Fibroblast of lung (primary cell): ENCODE measurements at regions not wholly inside any gene's neighbourhood (a gene's known extent, or its start where the extent isn't known, plus 50 kb on each side); places are given as distances from the start of the nearest gene placed in this dataset.

ENCODE experiments used
- EZH2 ChIP-seq: IDR thresholded peaks from 2 replicates; pipeline ENCODE4 v1.5.1; 2012; ENCODE audit warnings: low read length, control low read depth, mild to moderate bottlenecking; ENCODE audit errors: missing control alignments
- TF ChIP-seq, protein P1 (sequence below), 2 donors: IDR thresholded peaks in 1 of 2; conservative IDR thresholded peaks in 1 of 2; 1 replicate in 1 of 2; 2 replicates in 1 of 2; pipeline ENCODE4 v1.5.1; 2011 to 2012; ENCODE audit warnings: low read length in 2 of 2, control low read depth in 1 of 2, inconsistent platforms in 1 of 2, low read depth in 1 of 2, mild to moderate bottlenecking in 1 of 2

DNA sequence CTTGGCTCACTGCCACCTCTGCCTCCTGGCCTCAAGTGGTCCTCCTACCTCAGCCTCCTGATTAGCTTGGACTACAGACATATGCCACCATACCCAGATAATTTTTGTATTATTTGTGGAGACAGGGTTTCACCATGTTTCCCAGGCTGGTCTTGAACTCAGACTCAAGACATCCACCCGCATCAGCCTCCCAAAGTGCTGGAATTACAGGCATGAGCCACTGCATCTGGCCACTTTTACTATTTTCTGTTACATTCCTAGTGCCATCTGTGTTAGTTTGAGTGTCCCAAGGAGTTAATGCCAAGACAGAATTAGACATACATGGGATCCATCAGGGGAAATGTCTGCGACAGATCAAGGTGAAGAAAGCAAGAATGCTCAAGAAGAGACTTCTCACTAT is 288.2 kb upstream of the CTSO start:
- TF ChIP-seq EZH2: no peak
- TF ChIP-seq, protein P1, sequence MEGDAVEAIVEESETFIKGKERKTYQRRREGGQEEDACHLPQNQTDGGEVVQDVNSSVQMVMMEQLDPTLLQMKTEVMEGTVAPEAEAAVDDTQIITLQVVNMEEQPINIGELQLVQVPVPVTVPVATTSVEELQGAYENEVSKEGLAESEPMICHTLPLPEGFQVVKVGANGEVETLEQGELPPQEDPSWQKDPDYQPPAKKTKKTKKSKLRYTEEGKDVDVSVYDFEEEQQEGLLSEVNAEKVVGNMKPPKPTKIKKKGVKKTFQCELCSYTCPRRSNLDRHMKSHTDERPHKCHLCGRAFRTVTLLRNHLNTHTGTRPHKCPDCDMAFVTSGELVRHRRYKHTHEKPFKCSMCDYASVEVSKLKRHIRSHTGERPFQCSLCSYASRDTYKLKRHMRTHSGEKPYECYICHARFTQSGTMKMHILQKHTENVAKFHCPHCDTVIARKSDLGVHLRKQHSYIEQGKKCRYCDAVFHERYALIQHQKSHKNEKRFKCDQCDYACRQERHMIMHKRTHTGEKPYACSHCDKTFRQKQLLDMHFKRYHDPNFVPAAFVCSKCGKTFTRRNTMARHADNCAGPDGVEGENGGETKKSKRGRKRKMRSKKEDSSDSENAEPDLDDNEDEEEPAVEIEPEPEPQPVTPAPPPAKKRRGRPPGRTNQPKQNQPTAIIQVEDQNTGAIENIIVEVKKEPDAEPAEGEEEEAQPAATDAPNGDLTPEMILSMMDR (conservative IDR thresholded peaks at IDR 0.05 in 1 of 2, IDR thresholded peaks at IDR 0.05 in 1 of 2; ENCODE audit: low read depth in 1 of 2, low read length in 2 of 2): no peak
